ENCODE measurements at regions not wholly inside any gene's neighbourhood (a gene's known extent, or its start where the extent isn't known, plus 50 kb on each side); places are given as distances from the start of the nearest gene placed in this dataset.

- DNase-seq: no peak
Measured at GRCh38 chr2:220887271-220887870, 684.7 kb downstream of the EPHA4 start.

- no peak for DNase-seq
Measured at GRCh38 chr2:220887876-220888275, 684.2 kb downstream of the EPHA4 start.

DNA sequence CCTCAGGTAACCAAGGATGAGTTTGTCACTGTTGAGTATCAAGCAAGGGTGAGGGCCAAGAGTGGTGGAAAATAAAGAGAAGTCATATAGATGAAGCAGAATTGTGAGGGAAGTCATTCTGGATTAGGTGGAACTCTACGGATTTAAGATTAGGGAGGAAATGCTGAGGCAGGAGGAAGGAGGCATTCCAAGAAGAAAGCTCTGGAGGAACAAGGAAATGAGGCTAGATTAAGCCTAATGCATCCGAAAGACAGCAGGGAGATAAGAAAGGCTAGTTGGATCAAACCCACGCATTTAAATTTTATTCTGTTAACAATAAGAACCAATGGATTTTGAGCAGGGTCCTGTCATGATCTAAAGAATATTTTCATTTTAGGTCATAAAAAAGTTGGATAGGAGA lies 681.2 kb downstream of the EPHA4 start:
- no peak for DNase-seq

DNA sequence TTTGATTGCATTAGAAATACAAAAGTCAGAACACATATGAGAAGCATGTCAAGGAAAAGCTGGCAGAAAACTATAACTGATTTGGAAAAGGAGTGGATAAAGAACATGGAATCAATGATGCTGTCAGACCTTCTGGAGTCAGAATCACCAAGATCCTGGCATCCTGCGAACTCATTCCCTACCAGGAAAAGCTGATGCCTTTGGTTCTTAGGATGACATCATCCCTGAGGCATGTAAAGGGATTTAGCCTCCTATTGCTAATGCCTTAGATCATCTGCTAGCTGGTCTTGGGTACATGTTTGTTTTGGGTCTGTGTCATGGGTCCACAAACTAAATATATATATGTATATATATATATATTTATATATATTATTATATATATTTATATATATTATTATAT lies 680.7 kb downstream of the EPHA4 start:
- DNase-seq: no peak

GRCh38 chr2:220892018-220892634 lies 680.0 kb downstream of the EPHA4 start:
- DNase-seq: no peak

- no peak for DNase-seq
Measured at GRCh38 chr2:220893411-220893810, 678.7 kb downstream of the EPHA4 start.

DNA sequence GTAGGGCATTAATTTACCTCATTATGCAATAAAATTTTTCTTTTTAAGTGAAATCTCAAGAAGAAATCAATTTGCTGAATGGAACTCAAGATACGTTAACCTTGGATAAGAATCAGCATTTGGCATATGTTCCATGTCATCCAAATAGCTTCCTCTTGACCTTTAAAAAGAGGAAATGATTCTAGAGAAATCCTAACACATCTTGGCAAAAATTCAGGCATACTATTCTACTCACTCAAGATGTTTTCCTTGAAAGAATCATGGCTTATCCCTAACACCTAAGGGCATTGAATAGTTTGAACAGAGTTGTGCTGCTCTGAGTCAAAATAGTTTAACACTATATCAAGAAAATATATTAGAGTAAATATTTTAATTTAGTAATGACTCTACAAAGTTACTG lies 678.0 kb downstream of the EPHA4 start:
- DNase-seq: no peak

GRCh38 chr2:220899492-220899891 lies 672.6 kb downstream of the EPHA4 start:
- DNase-seq: no peak

DNA sequence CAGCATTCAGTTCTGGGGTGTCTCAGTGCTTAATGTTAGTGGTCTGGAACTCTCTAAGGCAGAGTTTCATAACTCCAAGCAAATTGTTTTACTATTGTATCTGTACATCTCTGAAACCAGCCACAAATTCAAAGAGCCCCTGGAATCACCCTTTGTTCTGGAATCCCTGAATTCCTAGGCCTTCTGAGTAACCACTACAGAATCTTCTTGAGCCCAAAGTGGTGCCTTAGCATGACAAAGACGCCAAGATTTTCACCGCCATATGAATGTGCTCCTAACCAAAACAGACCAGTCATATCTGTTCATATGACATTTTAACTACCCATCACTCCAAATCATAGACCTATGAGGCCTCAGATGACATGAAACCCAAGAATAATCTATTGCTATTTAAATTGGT lies 668.1 kb downstream of the EPHA4 start:
- DNase-seq: no peak

- no peak for DNase-seq
Measured at GRCh38 chr2:220913384-220913783, 658.7 kb downstream of the EPHA4 start.

DNA sequence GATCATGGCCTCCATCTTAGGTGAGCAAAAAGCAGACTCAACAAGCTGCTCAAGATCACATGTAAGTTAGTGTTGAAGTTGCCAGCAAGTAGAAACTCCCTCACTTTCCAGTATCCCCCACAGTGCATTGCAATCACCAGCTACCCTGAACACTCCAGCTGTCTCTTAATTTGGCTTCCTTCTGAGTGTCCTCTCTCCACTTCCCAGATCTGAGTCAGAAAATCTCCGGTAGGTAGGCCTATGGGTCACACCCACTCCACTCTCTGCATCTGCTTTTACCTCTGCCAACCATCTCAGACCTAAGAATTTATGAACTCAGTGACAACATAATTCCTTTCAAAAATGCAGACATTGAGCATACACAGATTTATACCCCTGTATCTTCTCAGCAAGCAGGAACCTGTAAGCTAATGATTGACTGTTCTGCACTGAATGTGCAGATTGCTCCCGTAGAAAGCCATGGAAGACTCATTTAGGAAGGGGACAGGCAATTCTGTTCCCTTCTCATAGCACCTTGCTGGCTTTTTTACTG lies 656.9 kb downstream of the EPHA4 start:
- no peak for DNase-seq

DNA sequence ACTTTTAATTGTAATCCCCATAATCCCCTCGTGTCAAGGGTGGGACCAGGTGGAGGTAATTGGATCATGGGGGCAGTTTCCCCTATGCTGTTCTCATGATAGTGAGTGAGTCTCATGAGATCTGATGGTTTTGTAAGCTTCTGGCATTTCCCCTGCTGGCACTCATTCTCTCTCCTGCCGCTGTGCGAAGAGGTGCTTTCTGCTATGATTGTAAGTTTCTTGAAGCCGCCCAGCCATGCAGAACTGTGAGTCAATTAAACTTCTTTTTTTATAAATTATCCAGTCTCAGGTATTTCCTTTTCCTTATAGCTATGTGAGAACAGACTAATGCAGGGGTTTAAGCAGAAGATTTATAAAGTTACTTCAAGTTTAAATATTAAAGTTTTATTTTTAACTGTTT lies 655.2 kb downstream of the EPHA4 start:
- no peak for DNase-seq

DNA sequence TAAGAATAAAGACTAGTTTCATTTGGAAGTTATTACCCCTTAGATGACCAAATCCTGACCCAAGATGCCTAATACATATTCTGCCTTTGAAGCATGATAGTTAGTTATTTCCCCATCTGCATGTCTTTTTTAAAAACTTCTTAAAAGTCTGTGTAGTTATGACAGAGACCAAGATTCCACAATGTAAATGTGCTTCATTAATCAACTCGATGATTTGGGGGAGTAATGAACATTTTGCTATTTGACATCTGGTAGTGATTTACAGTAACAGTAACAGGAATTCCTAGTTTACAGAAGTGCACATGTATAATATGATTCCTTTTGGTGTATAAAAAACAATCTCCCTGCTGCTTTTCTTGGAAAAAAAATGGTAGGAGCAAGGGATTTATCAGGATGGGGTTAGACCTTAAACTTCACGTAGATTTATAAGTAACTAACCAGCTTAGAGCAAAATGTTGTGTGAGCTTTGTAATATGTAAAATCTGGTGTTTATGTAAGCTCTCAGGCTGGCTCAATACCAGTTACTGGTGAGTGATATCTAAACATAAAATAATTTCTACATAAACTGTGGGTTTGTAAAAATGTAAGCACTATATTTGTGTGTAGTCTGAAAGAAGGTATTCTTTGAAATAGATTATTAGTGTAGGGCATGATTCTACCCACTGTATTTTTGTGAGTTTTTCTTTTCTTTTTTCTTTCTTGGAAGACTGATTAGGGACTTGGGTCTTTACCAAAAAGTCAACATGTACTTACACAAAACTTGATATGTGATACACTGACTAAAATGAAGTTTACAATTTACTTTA lies 641.6 kb downstream of the EPHA4 start:
- DNase-seq: no peak

GRCh38 chr2:220931491-220931890 lies 640.6 kb downstream of the EPHA4 start:
- no peak for DNase-seq

GRCh38 chr2:220932041-220932440 lies 640.1 kb downstream of the EPHA4 start:
- DNase-seq: no peak

DNA sequence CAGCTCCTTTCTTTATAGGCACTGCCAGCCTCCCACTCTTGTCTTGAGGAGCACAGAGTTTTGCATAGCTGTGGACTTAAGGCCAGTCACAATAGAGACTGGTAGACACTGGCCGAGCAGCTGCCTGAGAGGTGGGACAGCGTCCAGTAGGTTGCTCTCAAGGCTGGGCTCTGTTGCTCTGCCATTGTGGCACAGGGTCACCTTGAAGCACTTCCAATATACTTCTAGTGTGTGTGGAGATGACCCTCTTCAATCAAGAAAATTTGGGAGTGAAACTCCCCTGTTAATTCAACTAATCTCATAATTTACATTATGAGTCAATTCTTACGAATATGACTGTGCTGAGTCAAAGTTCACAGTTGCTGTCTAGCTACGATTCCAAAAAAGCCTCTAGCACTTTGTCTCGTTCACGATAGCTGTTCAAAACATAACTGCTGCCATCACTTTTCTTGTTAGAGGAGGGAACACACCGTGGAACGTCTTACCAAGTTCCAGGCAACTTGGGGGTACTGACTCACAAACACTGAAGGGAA lies 636.2 kb downstream of the EPHA4 start:
- no peak for DNase-seq

- DNase-seq: no peak
Measured at GRCh38 chr2:220936641-220937197, 635.4 kb downstream of the EPHA4 start.

- no peak for DNase-seq
Measured at GRCh38 chr2:220937245-220937644, 634.9 kb downstream of the EPHA4 start.

- DNase-seq: no peak
Measured at GRCh38 chr2:220940646-220941045, 631.5 kb downstream of the EPHA4 start.

DNA sequence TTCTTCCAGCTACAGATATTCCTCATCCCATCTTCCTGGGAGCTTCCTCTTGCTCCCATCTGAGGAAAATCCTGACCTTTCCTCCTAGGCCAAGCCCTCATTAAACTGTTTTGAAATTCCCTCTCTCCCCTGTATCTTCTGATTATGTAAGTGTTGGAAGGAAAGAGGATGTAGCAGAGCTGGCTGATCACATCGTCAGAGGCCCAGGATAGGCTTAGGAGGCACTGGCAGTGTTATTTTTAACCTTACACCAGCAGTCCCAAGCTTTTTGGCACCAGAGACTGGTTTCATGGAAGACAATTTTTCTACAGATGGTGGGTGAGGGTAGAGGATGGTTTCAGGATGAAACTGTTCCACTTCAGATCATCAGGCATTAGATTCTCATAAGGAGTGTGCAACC lies 630.4 kb downstream of the EPHA4 start:
- DNase-seq: no peak

- DNase-seq: no peak
Measured at GRCh38 chr2:220946552-220946951, 625.6 kb downstream of the EPHA4 start.

- DNase-seq: no peak
Measured at GRCh38 chr2:220948579-220948978, 623.5 kb downstream of the EPHA4 start.

- DNase-seq: no peak
Measured at GRCh38 chr2:220949466-220949865, 622.6 kb downstream of the EPHA4 start.

All from inflammatory macrophage (primary cell).